ENCODE measurements at regions not wholly inside any gene's neighbourhood (a gene's known extent, or its start where the extent isn't known, plus 50 kb on each side); places are given as distances from the start of the nearest gene placed in this dataset.
A peak's percentile ranks its signal among the peaks of the same experiment; 100 is the strongest.
"Not testable (repeated sequence)": the region's sequence is repeated elsewhere in the genome, so short reads cannot be mapped to it uniquely, and the experiment has no call there.

DNA sequence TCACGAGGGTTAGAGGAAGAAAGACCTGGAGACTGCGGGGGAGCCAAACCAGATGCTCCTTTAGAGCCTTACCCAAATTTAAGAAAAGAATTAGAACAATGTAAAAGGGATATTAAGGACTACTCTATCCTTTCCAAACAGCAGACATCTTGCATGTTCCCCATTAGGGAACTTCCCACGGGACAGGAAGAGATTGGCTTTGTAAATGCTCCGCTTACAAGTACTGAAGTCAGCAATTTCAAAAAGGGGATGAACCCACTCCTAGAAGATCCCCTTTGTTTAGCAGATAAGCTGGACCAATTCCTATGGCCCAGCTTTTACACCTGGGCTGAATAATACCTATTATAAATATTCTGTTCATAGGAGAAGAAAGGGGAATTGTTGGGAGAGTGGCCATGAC lies 74.2 kb downstream of the APOBEC1 start:
- TF ChIP-seq, protein P1, sequence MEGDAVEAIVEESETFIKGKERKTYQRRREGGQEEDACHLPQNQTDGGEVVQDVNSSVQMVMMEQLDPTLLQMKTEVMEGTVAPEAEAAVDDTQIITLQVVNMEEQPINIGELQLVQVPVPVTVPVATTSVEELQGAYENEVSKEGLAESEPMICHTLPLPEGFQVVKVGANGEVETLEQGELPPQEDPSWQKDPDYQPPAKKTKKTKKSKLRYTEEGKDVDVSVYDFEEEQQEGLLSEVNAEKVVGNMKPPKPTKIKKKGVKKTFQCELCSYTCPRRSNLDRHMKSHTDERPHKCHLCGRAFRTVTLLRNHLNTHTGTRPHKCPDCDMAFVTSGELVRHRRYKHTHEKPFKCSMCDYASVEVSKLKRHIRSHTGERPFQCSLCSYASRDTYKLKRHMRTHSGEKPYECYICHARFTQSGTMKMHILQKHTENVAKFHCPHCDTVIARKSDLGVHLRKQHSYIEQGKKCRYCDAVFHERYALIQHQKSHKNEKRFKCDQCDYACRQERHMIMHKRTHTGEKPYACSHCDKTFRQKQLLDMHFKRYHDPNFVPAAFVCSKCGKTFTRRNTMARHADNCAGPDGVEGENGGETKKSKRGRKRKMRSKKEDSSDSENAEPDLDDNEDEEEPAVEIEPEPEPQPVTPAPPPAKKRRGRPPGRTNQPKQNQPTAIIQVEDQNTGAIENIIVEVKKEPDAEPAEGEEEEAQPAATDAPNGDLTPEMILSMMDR (IDR thresholded peaks at IDR 0.05; ENCODE audit: low read length), result no peak
- no peak for TF ChIP-seq EZH2phosphoT487 (IDR thresholded peaks at IDR 0.05; ENCODE audit: low read length)
- no peak for TF ChIP-seq EZH2 (optimal IDR thresholded peaks at IDR 0.05; ENCODE audit: low read depth, low read length)
- H3K4me3 ChIP-seq (ENCODE audit: low read length), result no peak overlapping the region
- no peak overlapping the region for H3K27ac ChIP-seq (ENCODE audit: low read length)
- H3F3A ChIP-seq (ENCODE audit: insufficient read depth, low read length), result no peaks in the 10 kb centered on the region
- no peaks in the 10 kb centered on the region for H3K9me3 ChIP-seq (replicated peaks; ENCODE audit: insufficient read depth, low read length)
- H4K20me1 ChIP-seq (ENCODE audit: insufficient read depth, low read length), result no peaks in the 10 kb centered on the region
- H3K27me3 ChIP-seq (replicated peaks; ENCODE audit: insufficient read depth, low read length), result no peaks in the 10 kb centered on the region
- H3K9ac ChIP-seq (ENCODE audit: low read length), result no peak overlapping the region
- H3K4me2 ChIP-seq (ENCODE audit: low read depth, low read length), result no peak overlapping the region
- H3K4me1 ChIP-seq (ENCODE audit: low read length), result 0 out of 2 replicates have a peak, but pooled peaks cover 3% of the 10 kb centered on the region
- no peak for DNase-seq
- H3K79me2 ChIP-seq (ENCODE audit: low read length), result no peaks in the 10 kb centered on the region
- H3K36me3 ChIP-seq (replicated peaks; ENCODE audit: insufficient read depth, low read length), result no peaks in the 10 kb centered on the region
- H2AFZ ChIP-seq (ENCODE audit: low read length), result no peak overlapping the region
- no peaks in the 10 kb centered on the region for H3K9me2 ChIP-seq (replicated peaks; ENCODE audit: insufficient read depth, low read length)

DNA sequence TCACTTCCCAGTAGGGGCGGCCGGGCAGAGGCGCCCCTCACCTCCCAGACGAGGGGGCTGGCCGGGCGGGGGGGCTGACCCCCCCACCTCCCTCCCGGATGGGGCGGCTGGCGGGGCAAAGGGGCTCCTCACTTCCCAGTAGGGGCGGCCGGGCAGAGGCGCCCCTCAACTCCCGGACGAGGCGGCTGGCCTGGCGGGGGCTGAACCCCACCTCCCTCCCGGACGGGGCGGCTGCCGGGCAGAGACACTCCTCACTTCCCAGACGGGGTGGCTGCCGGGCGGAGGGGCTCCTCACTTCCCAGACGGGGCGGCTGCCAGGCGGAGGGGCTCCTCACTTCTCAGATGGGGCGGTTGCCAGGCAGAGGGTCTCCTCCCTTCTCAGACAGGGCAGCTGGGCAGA lies 75.6 kb downstream of the APOBEC1 start:
- not testable (repeated sequence) for H3K4me1 ChIP-seq (ENCODE audit: low read length); H4K20me1 ChIP-seq (ENCODE audit: insufficient read depth, low read length); H3K36me3 ChIP-seq (replicated peaks; ENCODE audit: insufficient read depth, low read length); H2AFZ ChIP-seq (ENCODE audit: low read length); H3K27me3 ChIP-seq (replicated peaks; ENCODE audit: insufficient read depth, low read length); H3K9me2 ChIP-seq (replicated peaks; ENCODE audit: insufficient read depth, low read length); DNase-seq; H3K4me3 ChIP-seq (ENCODE audit: low read length); H3K9me3 ChIP-seq (replicated peaks; ENCODE audit: insufficient read depth, low read length); H3F3A ChIP-seq (ENCODE audit: insufficient read depth, low read length); H3K27ac ChIP-seq (ENCODE audit: low read length); H3K4me2 ChIP-seq (ENCODE audit: low read depth, low read length); H3K9ac ChIP-seq (ENCODE audit: low read length); H3K79me2 ChIP-seq (ENCODE audit: low read length)

DNA sequence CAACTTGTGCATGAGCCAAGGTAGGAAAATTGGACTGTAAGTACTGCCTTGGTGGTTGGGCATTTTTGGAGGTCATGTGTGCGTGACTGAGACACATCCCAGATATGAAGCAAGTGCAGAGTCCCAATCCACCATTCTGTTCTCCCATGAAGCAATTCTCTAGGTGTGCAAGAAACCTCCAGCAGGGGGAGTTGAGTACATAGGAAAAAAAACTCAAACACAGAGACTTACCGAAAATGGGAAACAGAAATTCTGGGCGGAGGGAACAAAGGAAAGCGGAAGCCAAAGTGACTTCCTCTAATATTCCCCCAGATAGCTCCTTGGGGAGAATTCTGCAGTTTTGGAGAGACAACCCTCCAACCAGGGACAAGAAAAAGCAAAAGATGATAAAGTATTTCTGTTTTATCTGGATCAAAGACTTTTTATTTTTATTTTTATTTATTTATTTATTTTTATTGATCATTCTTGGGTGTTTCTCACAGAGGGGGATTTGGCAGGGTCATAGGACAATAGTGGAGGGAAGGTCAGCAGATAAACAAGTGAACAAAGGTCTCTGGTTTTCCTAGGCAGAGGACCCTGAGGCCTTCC lies 76.9 kb downstream of the APOBEC1 start:
- peak overlapping the region; percentile 57 for H2AFZ ChIP-seq (ENCODE audit: low read length)
- TF ChIP-seq, protein P1 (IDR thresholded peaks at IDR 0.05; ENCODE audit: low read length), result peak; percentile 78
- H3K4me1 ChIP-seq (ENCODE audit: low read length); H3K9ac ChIP-seq (ENCODE audit: low read length); H3K27me3 ChIP-seq (replicated peaks; ENCODE audit: insufficient read depth, low read length); H3F3A ChIP-seq (ENCODE audit: insufficient read depth, low read length); H3K36me3 ChIP-seq (replicated peaks; ENCODE audit: insufficient read depth, low read length); H3K9me2 ChIP-seq (replicated peaks; ENCODE audit: insufficient read depth, low read length); H4K20me1 ChIP-seq (ENCODE audit: insufficient read depth, low read length); H3K9me3 ChIP-seq (replicated peaks; ENCODE audit: insufficient read depth, low read length); H3K79me2 ChIP-seq (ENCODE audit: low read length); H3K27ac ChIP-seq (ENCODE audit: low read length); H3K4me3 ChIP-seq (ENCODE audit: low read length): not testable (repeated sequence)
- H3K4me2 ChIP-seq (ENCODE audit: low read depth, low read length), result peak overlapping the region; percentile 81
- DNase-seq, result peak; percentile 72

DNA sequence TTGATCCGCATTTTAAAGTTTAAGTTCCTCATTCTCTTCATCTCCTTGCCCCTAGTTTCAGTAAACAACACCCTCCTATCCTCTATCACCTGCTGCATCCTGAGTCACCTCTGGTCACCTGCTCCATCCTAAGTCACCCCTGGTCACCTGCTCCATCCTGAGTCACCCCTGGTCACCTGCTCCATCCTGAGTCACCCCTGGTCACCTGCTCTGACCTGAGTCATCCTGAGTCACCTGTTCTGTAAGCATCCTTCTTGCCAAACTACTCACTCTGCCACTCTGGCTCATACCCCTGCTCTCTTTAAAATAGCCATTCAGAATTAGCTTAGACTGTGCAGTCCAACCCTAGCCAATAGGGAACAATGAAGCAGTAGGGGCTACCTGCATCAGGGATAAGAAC lies 80.6 kb upstream of the CD163 start:
- not testable (repeated sequence) for H3F3A ChIP-seq (ENCODE audit: insufficient read depth, low read length); H2AFZ ChIP-seq (ENCODE audit: low read length); H3K4me2 ChIP-seq (ENCODE audit: low read depth, low read length); H3K4me1 ChIP-seq (ENCODE audit: low read length); H4K20me1 ChIP-seq (ENCODE audit: insufficient read depth, low read length); DNase-seq; H3K27ac ChIP-seq (ENCODE audit: low read length); H3K9me2 ChIP-seq (replicated peaks; ENCODE audit: insufficient read depth, low read length); H3K27me3 ChIP-seq (replicated peaks; ENCODE audit: insufficient read depth, low read length); H3K9me3 ChIP-seq (replicated peaks; ENCODE audit: insufficient read depth, low read length); H3K79me2 ChIP-seq (ENCODE audit: low read length); H3K36me3 ChIP-seq (replicated peaks; ENCODE audit: insufficient read depth, low read length); H3K9ac ChIP-seq (ENCODE audit: low read length); H3K4me3 ChIP-seq (ENCODE audit: low read length)
